Ovary (tissue), 7 donors: ENCODE measurements at regions not wholly inside any gene's neighbourhood (a gene's known extent, or its start where the extent isn't known, plus 50 kb on each side); places are given as distances from the start of the nearest gene placed in this dataset.
"Not testable (repeated sequence)": the region's sequence is repeated elsewhere in the genome, so short reads cannot be mapped to it uniquely, and the experiment has no call there.

ENCODE experiments used
- DNase-seq, 5 donors: peaks; one replicate each; pipeline ENCODE4 v3.0.0-alpha.2; 2019 to 2020
- H3K27ac ChIP-seq, 2 donors: fragments of 200-600 bp; one replicate each; pipeline versions ENCODE4 v1.5.1 to v1.8.0; 2019 to 2022
- H3K27me3 ChIP-seq: fragments of 200-600 bp; one replicate; pipeline ENCODE4 v1.8.0; 2022
- H3K36me3 ChIP-seq: fragments of 200-600 bp; sonication (generic); one replicate; pipeline ENCODE4 v1.5.1; 2019
- H3K4me1 ChIP-seq: one replicate; pipeline ENCODE4 v1.8.1; 2013; ENCODE audit warnings: mild to moderate bottlenecking, moderate library complexity; ENCODE audit not compliant: insufficient read depth
- H3K4me3 ChIP-seq: fragments of 200-600 bp; sonication (generic); one replicate; pipeline ENCODE4 v1.5.1; 2017
- H3K9me3 ChIP-seq, 2 donors: fragments of 200-600 bp in 1 of 2; sonication (generic) in 1 of 2; one replicate each; pipeline versions ENCODE4 v1.5.1 to v1.8.1; 2013 to 2019; ENCODE audit warnings: mild to moderate bottlenecking in 1 of 2, moderate library complexity in 1 of 2
- CTCF ChIP-seq, 3 donors: fragments of 450-650 bp in 2 of 3; fragments of 200-600 bp in 1 of 3; IDR thresholded peaks; one replicate each; pipeline versions ENCODE4 v1.5.1 to v1.8.0; 2016 to 2022; ENCODE audit warnings: antibody characterized with exemption in 3 of 3, mild to moderate bottlenecking in 1 of 3
- EP300 ChIP-seq: sonication (generic); formaldehyde crosslinking; IDR thresholded peaks from one replicate; pipeline ENCODE4 v1.6.1; 2017; ENCODE audit warnings: antibody characterized with exemption
- POLR2A ChIP-seq: fragments of 450-650 bp; IDR thresholded peaks from one replicate; pipeline ENCODE4 v1.6.1; 2017; ENCODE audit warnings: antibody characterized with exemption, mild to moderate bottlenecking, moderate library complexity
- WGBS, 3 donors: extraction: QIAGEN DNeasy Blood & Tissue Kit in 1 of 3; methylation state at CpG; one replicate each; pipeline versions ENCODE4 v1.1.5 to v1.1.7; 2013 to 2017; 5-methylcytosine and 5-hydroxymethylcytosine counted together
- intact Hi-C, 4 donors: fragments of 100-400 bp; cut with DNase I; formaldehyde crosslinking; loops; one replicate each; pipeline versions ENCODE4 v1.11.0 to v1.15.1; 2022 to 2023
- donor health status: DM: no; HTN: no; CAD: no; lungs with moderate emphysema.
- donor health status: DM: no; HTN: no; CAD: no.
- donor health status: Bipolar disorder and iron deficiency.
- donor health status: DM: no; HTN: no; CAD: no.
- donor health status: DM: yes; HTN: yes; CAD: no.

- Histone ChIP-seq H3K9me3 (no peaks in the 10 kb centered on the region), H3K27me3 (no peaks in the 10 kb centered on the region), H3K4me1 (no peaks in the 10 kb centered on the region), H3K4me3 (no peak overlapping the region), H3K36me3 (no peaks in the 10 kb centered on the region), H3K27ac (no peak overlapping the region)
- no peak for DNase-seq
- intact Hi-C loops, result no loop called here
- TF ChIP-seq CTCF (IDR thresholded peaks at IDR 0.05) (no peak), POLR2A (no peak), EP300 (no peak)
- WGBS, 3 donors, result 19 to 45% (median 30%) methylated on average over 2 of the region's 2 CpGs
Observed at GRCh38 chr3:159038405-159038804, 236.6 kb downstream of the MFSD1 start.

GRCh38 chr3:159039286-159039685, 237.4 kb downstream of the MFSD1 start:
- H3K36me3 ChIP-seq, result no peaks in the 10 kb centered on the region
- intact Hi-C loops, result no loop called here
- no peaks in the 10 kb centered on the region for H3K9me3 ChIP-seq
- no peaks in the 10 kb centered on the region for H3K27me3 ChIP-seq
- no peak for TF ChIP-seq EP300
- TF ChIP-seq CTCF (IDR thresholded peaks at IDR 0.05), result no peak
- TF ChIP-seq POLR2A, result no peak
- DNase-seq, result no peak
- H3K4me3 ChIP-seq, result no peak overlapping the region
- WGBS, 3 donors, result 61 to 70% (median 63%) methylated on average over 2 of the region's 2 CpGs
- no peak overlapping the region for H3K27ac ChIP-seq
- no peaks in the 10 kb centered on the region for H3K4me1 ChIP-seq

GRCh38 chr3:159045279-159045885, 243.5 kb downstream of the MFSD1 start:
- Histone ChIP-seq H3K27ac (no peak overlapping the region), H3K27me3 (no peaks in the 10 kb centered on the region), H3K4me1 (no peaks in the 10 kb centered on the region), H3K36me3 (no peaks in the 10 kb centered on the region), H3K9me3 (no peaks in the 10 kb centered on the region), H3K4me3 (no peak overlapping the region)
- DNase-seq, result no peak
- 46 to 59% (median 51%) methylated on average over 5 of the region's 5 CpGs for WGBS, 3 donors
- intact Hi-C loops, result no loop called here
- TF ChIP-seq POLR2A (no peak), EP300 (no peak), CTCF (IDR thresholded peaks at IDR 0.05) (no peak)

GRCh38 chr3:159047361-159047760, 245.5 kb downstream of the MFSD1 start:
- TF ChIP-seq EP300 (no peak), POLR2A (no peak), CTCF (IDR thresholded peaks at IDR 0.05) (no peak)
- H3K27me3 ChIP-seq, result no peaks in the 10 kb centered on the region
- 12 to 19% (median 19%) methylated on average over 3 of the region's 3 CpGs for WGBS, 3 donors
- no peak overlapping the region for H3K4me3 ChIP-seq
- H3K4me1 ChIP-seq, result no peaks in the 10 kb centered on the region
- no peak for DNase-seq
- H3K9me3 ChIP-seq, result no peaks in the 10 kb centered on the region
- intact Hi-C loops, result no loop called here
- no peaks in the 10 kb centered on the region for H3K36me3 ChIP-seq
- H3K27ac ChIP-seq, result no peak overlapping the region

- H3K4me1 ChIP-seq, H3K36me3 ChIP-seq, intact Hi-C loops, DNase-seq, H3K27me3 ChIP-seq, H3K9me3 ChIP-seq, H3K27ac ChIP-seq, H3K4me3 ChIP-seq: not testable (repeated sequence)
- 48 to 82% (median 54%) methylated on average over 1 of the region's 1 CpG for WGBS, 3 donors
Observed at GRCh38 chr3:159052494-159052893, 250.6 kb downstream of the MFSD1 start.
